ENCODE measurements at regions not wholly inside any gene's neighbourhood (a gene's known extent, or its start where the extent isn't known, plus 50 kb on each side); places are given as distances from the start of the nearest gene placed in this dataset.

GRCh38 chr1:106680776-106681344, 375.6 kb upstream of the PRMT6 start:
- no peak overlapping the region for H3K4me3 ChIP-seq (ENCODE audit: low read length)
- DNase-seq (ENCODE audit: low read depth) = no peak
- TF ChIP-seq, protein P1, sequence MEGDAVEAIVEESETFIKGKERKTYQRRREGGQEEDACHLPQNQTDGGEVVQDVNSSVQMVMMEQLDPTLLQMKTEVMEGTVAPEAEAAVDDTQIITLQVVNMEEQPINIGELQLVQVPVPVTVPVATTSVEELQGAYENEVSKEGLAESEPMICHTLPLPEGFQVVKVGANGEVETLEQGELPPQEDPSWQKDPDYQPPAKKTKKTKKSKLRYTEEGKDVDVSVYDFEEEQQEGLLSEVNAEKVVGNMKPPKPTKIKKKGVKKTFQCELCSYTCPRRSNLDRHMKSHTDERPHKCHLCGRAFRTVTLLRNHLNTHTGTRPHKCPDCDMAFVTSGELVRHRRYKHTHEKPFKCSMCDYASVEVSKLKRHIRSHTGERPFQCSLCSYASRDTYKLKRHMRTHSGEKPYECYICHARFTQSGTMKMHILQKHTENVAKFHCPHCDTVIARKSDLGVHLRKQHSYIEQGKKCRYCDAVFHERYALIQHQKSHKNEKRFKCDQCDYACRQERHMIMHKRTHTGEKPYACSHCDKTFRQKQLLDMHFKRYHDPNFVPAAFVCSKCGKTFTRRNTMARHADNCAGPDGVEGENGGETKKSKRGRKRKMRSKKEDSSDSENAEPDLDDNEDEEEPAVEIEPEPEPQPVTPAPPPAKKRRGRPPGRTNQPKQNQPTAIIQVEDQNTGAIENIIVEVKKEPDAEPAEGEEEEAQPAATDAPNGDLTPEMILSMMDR (conservative IDR thresholded peaks at IDR 0.05; ENCODE audit: low read length) = no peak

GRCh38 chr1:106681939-106682522, 374.4 kb upstream of the PRMT6 start:
- H3K4me3 ChIP-seq (ENCODE audit: low read length) = no peak overlapping the region
- TF ChIP-seq, protein P1 (conservative IDR thresholded peaks at IDR 0.05; ENCODE audit: low read length) = no peak
- no peak for DNase-seq (ENCODE audit: low read depth)

DNA sequence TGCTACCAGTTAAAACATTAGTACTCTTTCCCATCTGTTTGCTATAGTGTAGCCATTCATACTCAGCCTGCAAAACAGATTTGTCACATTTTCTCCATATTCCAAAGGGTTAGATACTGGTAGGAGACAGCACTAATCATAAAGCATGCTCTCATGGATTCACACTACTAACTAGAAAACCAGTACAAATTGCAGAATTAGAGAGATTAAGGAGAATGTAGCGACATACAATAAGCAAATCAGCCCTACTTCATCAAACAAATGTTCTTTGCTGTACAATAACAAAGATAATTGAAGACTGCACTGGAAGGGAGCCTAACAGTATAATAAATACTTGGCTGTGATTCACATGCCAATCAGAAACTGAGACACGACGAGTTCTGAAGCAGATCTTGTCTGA, 368.0 kb upstream of the PRMT6 start:
- H3K4me3 ChIP-seq (ENCODE audit: low read length) = no peak overlapping the region
- DNase-seq (ENCODE audit: low read depth) = no peak
- TF ChIP-seq, protein P1 (conservative IDR thresholded peaks at IDR 0.05; ENCODE audit: low read length) = no peak

DNA sequence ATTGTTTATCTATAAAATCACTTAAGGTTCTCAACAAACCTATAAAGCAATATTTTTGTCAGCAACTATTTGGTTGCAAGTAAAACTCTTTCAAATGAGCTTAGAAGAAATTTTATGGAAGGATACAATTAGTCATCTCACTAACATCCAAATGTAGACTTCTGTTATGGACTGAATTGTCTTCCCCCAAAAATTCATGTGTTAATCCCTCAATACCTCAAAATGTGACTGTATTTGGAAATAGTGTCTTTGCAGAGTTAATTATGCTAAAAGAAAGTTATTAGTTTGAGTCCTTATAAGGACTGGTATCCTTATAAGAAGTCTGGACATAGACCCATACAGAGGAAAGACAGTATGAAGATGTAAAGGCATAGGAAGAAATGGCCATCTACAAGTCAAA, 357.8 kb upstream of the PRMT6 start:
- no peak overlapping the region for H3K4me3 ChIP-seq (ENCODE audit: low read length)
- no peak for DNase-seq (ENCODE audit: low read depth)
- TF ChIP-seq, protein P1 (conservative IDR thresholded peaks at IDR 0.05; ENCODE audit: low read length) = no peak

DNA sequence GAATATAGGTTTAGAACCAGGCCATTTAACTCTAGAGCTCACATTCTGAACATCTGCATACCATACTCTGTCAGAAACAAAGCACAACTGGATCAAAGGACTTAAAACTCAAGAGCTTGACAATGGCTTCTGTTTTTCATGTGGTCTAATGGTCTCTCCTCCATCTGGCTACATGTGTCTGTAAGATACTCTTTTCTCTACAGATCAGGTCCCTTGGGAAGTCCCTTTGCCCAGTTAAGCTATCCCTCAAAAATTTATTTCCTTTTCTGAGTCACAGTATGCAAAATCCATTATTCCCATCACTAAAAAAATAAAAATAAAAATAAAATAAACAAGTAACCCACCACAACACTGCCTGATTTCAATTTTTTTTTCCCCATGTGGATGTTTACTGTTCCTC, 357.0 kb upstream of the PRMT6 start:
- H3K4me3 ChIP-seq (ENCODE audit: low read length) = no peak overlapping the region
- TF ChIP-seq, protein P1 (conservative IDR thresholded peaks at IDR 0.05; ENCODE audit: low read length) = no peak

DNA sequence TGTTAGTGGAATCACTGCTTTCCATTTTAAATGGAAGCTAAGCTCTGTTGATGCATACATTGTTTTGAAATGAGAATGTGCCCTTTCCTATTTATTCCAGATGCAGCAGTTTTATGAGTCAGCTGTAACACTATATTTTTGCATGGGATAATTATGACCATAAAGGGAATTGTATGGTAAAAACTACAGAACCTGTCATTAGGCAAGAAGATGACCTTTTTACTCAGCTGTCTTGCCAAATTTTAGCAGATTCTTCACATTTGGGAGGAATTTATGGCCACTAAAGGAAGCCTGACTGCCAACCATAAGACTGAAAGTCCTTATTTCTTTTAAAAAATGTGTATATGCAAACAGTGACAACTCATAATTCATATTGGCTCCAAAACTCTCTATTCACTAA, 356.3 kb upstream of the PRMT6 start:
- DNase-seq (ENCODE audit: low read depth) = peak; percentile 56

More for the DNA sequence above, 357.0 kb upstream of the PRMT6 start:
- DNase-seq (ENCODE audit: low read depth) = peak; percentile 45

GRCh38 chr1:106705971-106706370, 350.5 kb upstream of the PRMT6 start:
- DNase-seq (ENCODE audit: low read depth) = no peak
- TF ChIP-seq, protein P1 (conservative IDR thresholded peaks at IDR 0.05; ENCODE audit: low read length) = no peak
- no peak overlapping the region for H3K4me3 ChIP-seq (ENCODE audit: low read length)

More for the DNA sequence above, 356.3 kb upstream of the PRMT6 start:
- no peak overlapping the region for H3K4me3 ChIP-seq (ENCODE audit: low read length)
- TF ChIP-seq, protein P1 (conservative IDR thresholded peaks at IDR 0.05; ENCODE audit: low read length) = no peak
